T-cell (primary cell): ENCODE measurements at regions not wholly inside any gene's neighbourhood (a gene's known extent, or its start where the extent isn't known, plus 50 kb on each side); places are given as distances from the start of the nearest gene placed in this dataset.

ENCODE experiments used
- ATAC-seq, 4 experiments: fragments of 200-7000 bp in 3 of 4; fragments of 150-1000 bp in 1 of 4; cut with Tn5 transposase; replicated peaks in 1 of 4; 1 replicate in 3 of 4; 2 replicates in 1 of 4; pipeline ENCODE4 v1.10.0; 2021; ENCODE audit warnings: moderate library complexity in 3 of 4, mild to moderate bottlenecking in 2 of 4, moderate number of reproducible peaks in 1 of 4
- CTCF ChIA-PET, 2 donors: fragments of 300-600 bp; sonication (Branson Sonifier 250); formaldehyde crosslinking; loops; one replicate each; lab custom pipeline; 2022; ENCODE audit warnings: antibody characterized with exemption in 2 of 2; lab: Charles Lee
- POLR2A ChIA-PET, 2 donors: fragments of 300-600 bp; sonication (Branson Sonifier 250); formaldehyde crosslinking; loops; one replicate each; lab custom pipeline; 2022; ENCODE audit warnings: antibody characterized with exemption in 2 of 2; lab: Charles Lee
- DNase-seq, 35 experiments: peaks; one replicate each; pipeline versions ENCODE4 v3.0.0 to v3.0.0-alpha.2; 2013 to 2023
- H3K27ac ChIP-seq: one replicate; pipeline ENCODE4 v1.5.1; 2013; ENCODE audit warnings: low read length
- H3K27me3 ChIP-seq, 2 experiments: replicated peaks in 1 of 2; 1 replicate in 1 of 2; 2 replicates in 1 of 2; pipeline versions ENCODE4 v1.6.1 to v1.7.0; 2013; ENCODE audit warnings: low read length in 1 of 2, mixed read lengths in 1 of 2; ENCODE audit not compliant: control insufficient read depth in 2 of 2, insufficient read depth in 2 of 2; ENCODE audit errors: extremely low read depth in 1 of 2
- H3K36me3 ChIP-seq, 2 donors: 1 replicate in 1 of 2; 2 replicates in 1 of 2; pipeline versions ENCODE4 v1.6.1 to v1.7.0; 2013; ENCODE audit warnings: low read length in 1 of 2; ENCODE audit not compliant: control insufficient read depth in 2 of 2, insufficient read depth in 1 of 2; ENCODE audit errors: extremely low read depth in 1 of 2
- H3K4me1 ChIP-seq, 2 experiments: 1 replicate in 1 of 2; 2 replicates in 1 of 2; pipeline versions ENCODE4 v1.6.1 to v1.7.0; 2013; ENCODE audit warnings: low read length in 2 of 2, mixed read lengths in 1 of 2; ENCODE audit not compliant: insufficient read depth in 2 of 2, control insufficient read depth in 1 of 2; ENCODE audit errors: extremely low read depth in 1 of 2
- H3K4me3 ChIP-seq, 2 donors: 1 replicate in 1 of 2; 2 replicates in 1 of 2; pipeline versions ENCODE4 v1.5.1 to v1.7.0; 2013; ENCODE audit warnings: mild to moderate bottlenecking in 2 of 2, low read length in 1 of 2, moderate library complexity in 1 of 2; ENCODE audit not compliant: control insufficient read depth in 1 of 2; ENCODE audit errors: extremely low read depth in 1 of 2
- H3K9me3 ChIP-seq: 2 replicates; pipeline ENCODE4 v1.7.0; 2013
- H3K27ac Mint-ChIP-seq, 2 donors: one replicate each; pipeline ENCODE4 v1.8.0; 2020 to 2021; ENCODE audit warnings: mild to moderate bottlenecking in 2 of 2, mixed read lengths in 2 of 2
- H3K27me3 Mint-ChIP-seq, 2 donors: one replicate each; pipeline ENCODE4 v1.8.0; 2021 to 2022; ENCODE audit warnings: mixed read lengths in 2 of 2
- H3K36me3 Mint-ChIP-seq: one replicate; pipeline ENCODE4 v1.8.0; 2021; ENCODE audit warnings: mixed read lengths
- H3K4me1 Mint-ChIP-seq, 3 donors: one replicate each; pipeline ENCODE4 v1.8.0; 2020 to 2022; ENCODE audit warnings: mixed read lengths in 3 of 3, mild to moderate bottlenecking in 1 of 3
- H3K4me3 Mint-ChIP-seq, 3 donors: one replicate each; pipeline ENCODE4 v1.8.0; 2020 to 2022; ENCODE audit warnings: mild to moderate bottlenecking in 3 of 3, mixed read lengths in 3 of 3, moderate library complexity in 3 of 3
- H3K9me3 Mint-ChIP-seq, 3 donors: one replicate each; pipeline ENCODE4 v1.8.0; 2020 to 2022; ENCODE audit warnings: mixed read lengths in 3 of 3
- WGBS: methylation state at CpG from one replicate; pipeline ENCODE4 v1.1.5; 2013; ENCODE audit warnings: missing lambda C conversion rate; ENCODE audit not compliant: insufficient coverage; 5-methylcytosine and 5-hydroxymethylcytosine counted together

GRCh38 chr21:41639766-41640165 is 127.1 kb downstream of the RIPK4 start:
- CTCF ChIA-PET: no interaction called here
- Histone ChIP-seq H3K36me3 (no peaks in the 10 kb centered on the region), H3K27me3 (peaks cover 2 to 21% of the 10 kb centered on the region in 2 experiments), H3K27ac (no peak overlapping the region), H3K4me1 (no peaks in the 10 kb centered on the region), H3K4me3 (no peak overlapping the region), H3K9me3 (no peaks in the 10 kb centered on the region)
- no peak overlapping the region for H3K27ac Mint-ChIP-seq
- ATAC-seq (no peak), DNase-seq (no peak)
- H3K4me1 Mint-ChIP-seq: no peaks in the 10 kb centered on the region
- no peak overlapping the region for H3K4me3 Mint-ChIP-seq
- 92% methylated on average over 3 of the region's 5 CpGs for WGBS
- POLR2A ChIA-PET: no interaction called here
- no peaks in the 10 kb centered on the region for H3K36me3 Mint-ChIP-seq
- H3K27me3 Mint-ChIP-seq: peaks cover 22 to 26% of the 10 kb centered on the region in 2 donors
- no peaks in the 10 kb centered on the region for H3K9me3 Mint-ChIP-seq

DNA sequence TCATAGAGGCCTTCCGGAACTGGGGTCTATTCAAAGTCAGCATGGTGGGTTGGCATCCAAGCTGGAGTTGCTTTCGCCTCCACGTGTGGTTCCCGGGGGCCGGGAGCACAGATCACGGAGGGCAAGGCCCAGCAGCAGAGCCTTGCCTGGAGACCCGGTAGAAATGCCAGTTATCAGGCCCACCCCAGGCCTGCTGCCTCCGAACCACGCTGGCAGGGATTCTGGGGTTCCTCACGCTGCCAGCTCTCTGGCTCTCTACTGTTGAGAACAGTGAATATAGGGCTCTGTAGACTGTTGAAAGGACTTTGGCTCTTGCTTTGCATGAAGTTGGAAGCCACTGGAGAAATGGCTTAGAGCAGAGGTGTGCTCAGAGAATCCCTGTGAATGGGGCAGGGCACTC is 127.5 kb downstream of the RIPK4 start:
- H3K9me3 ChIP-seq: no peaks in the 10 kb centered on the region
- Mint-ChIP-seq H3K4me3 (no peak overlapping the region), H3K27ac (no peak overlapping the region), H3K4me1 (no peaks in the 10 kb centered on the region), H3K36me3 (no peaks in the 10 kb centered on the region), H3K27me3 (peaks cover 22 to 26% of the 10 kb centered on the region in 2 donors), H3K9me3 (no peaks in the 10 kb centered on the region)
- H3K4me1 ChIP-seq: no peaks in the 10 kb centered on the region
- DNase-seq (no peak), ATAC-seq (no peak)
- CTCF ChIA-PET: no interaction called here
- no peaks in the 10 kb centered on the region for H3K36me3 ChIP-seq
- POLR2A ChIA-PET: no interaction called here
- H3K27me3 ChIP-seq: peaks cover 0 to 21% of the 10 kb centered on the region in 2 experiments
- H3K27ac ChIP-seq: no peak overlapping the region
- no peak overlapping the region for H3K4me3 ChIP-seq
- WGBS: 92% methylated on average over 9 of the region's 10 CpGs

DNA sequence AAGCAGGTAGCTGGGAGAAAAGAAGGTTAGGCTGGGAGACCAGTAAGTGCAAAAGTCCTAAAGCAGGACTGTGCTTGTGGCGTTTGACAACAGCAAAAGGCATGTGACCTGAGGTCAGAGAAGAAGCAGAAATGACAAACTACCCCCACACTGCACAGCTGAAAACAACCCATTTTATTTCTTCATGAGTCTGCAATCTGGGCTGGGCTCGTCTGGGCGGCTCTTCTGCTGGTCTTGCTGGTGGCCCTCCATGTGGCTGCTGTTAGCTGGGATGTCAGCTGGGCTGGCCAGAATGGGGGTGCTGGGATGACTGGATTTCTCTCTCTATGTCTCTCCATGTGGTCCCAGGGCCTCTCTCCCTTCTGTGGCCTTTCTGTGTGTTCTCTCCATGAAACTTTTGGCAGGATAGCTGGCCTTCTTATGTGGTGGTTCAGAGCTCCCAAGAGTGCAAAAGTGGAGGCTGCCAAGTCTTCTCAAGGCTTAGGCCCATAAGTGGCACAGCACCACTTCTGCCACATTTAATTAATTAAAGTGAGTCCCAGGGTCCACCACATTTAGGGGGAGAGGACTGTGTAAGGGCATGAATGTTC is 128.6 kb downstream of the RIPK4 start:
- H3K36me3 Mint-ChIP-seq: no peaks in the 10 kb centered on the region
- Histone ChIP-seq H3K9me3 (no peaks in the 10 kb centered on the region), H3K4me1 (no peaks in the 10 kb centered on the region), H3K4me3 (no peak overlapping the region), H3K27me3 (peaks cover 0 to 25% of the 10 kb centered on the region in 2 experiments), H3K27ac (no peak overlapping the region), H3K36me3 (no peaks in the 10 kb centered on the region)
- no peaks in the 10 kb centered on the region for H3K4me1 Mint-ChIP-seq
- no peaks in the 10 kb centered on the region for H3K9me3 Mint-ChIP-seq
- ATAC-seq: no peak
- DNase-seq: no peak
- H3K27ac Mint-ChIP-seq: no peak overlapping the region
- POLR2A ChIA-PET: no interaction called here
- no peak overlapping the region for H3K4me3 Mint-ChIP-seq
- CTCF ChIA-PET: interaction anchor here in 1 of 2 donors (0.6 kb wide), 1 partner anchor 354 kb away, joined by 3 read pairs; no protein-coding TSS in a partner anchor
- 46% methylated on average over 3 of the region's 3 CpGs for WGBS
- peaks cover 24 to 25% of the 10 kb centered on the region in 2 donors for H3K27me3 Mint-ChIP-seq

GRCh38 chr21:41636636-41637630 is 129.0 kb upstream of the TMPRSS2 start:
- Mint-ChIP-seq H3K27ac (no peak overlapping the region), H3K9me3 (no peaks in the 10 kb centered on the region), H3K36me3 (no peaks in the 10 kb centered on the region), H3K4me1 (no peaks in the 10 kb centered on the region), H3K4me3 (no peak overlapping the region), H3K27me3 (peaks cover 16 to 25% of the 10 kb centered on the region in 2 donors)
- H3K4me1 ChIP-seq: no peaks in the 10 kb centered on the region
- no peak overlapping the region for H3K4me3 ChIP-seq
- H3K9me3 ChIP-seq: no peaks in the 10 kb centered on the region
- no peak overlapping the region for H3K27ac ChIP-seq
- DNase-seq (no peak), ATAC-seq (no peak)
- ChIA-PET CTCF (no interaction called here), POLR2A (interaction anchor here in 1 of 2 donors (0.6 kb wide), 1 partner anchor 9 kb away, joined by 3 read pairs; no protein-coding TSS in a partner anchor)
- 84% methylated on average over 6 of the region's 12 CpGs for WGBS
- H3K36me3 ChIP-seq: no peaks in the 10 kb centered on the region
- H3K27me3 ChIP-seq: peaks cover 0 to 20% of the 10 kb centered on the region in 2 experiments

- Mint-ChIP-seq H3K27ac (no peak overlapping the region), H3K36me3 (no peaks in the 10 kb centered on the region), H3K9me3 (no peaks in the 10 kb centered on the region), H3K27me3 (peaks cover 16 to 21% of the 10 kb centered on the region in 2 donors), H3K4me1 (no peaks in the 10 kb centered on the region), H3K4me3 (no peak overlapping the region)
- H3K27ac ChIP-seq: no peak overlapping the region
- POLR2A ChIA-PET: no interaction called here
- DNase-seq (no peak), ATAC-seq (no peak)
- H3K4me3 ChIP-seq: no peak overlapping the region
- H3K36me3 ChIP-seq: no peaks in the 10 kb centered on the region
- no peaks in the 10 kb centered on the region for H3K4me1 ChIP-seq
- H3K27me3 ChIP-seq: peaks cover 0 to 21% of the 10 kb centered on the region in 2 experiments
- H3K9me3 ChIP-seq: no peaks in the 10 kb centered on the region
- CTCF ChIA-PET: no interaction called here
Measured at GRCh38 chr21:41635874-41636273, 127.9 kb upstream of the TMPRSS2 start.

DNA sequence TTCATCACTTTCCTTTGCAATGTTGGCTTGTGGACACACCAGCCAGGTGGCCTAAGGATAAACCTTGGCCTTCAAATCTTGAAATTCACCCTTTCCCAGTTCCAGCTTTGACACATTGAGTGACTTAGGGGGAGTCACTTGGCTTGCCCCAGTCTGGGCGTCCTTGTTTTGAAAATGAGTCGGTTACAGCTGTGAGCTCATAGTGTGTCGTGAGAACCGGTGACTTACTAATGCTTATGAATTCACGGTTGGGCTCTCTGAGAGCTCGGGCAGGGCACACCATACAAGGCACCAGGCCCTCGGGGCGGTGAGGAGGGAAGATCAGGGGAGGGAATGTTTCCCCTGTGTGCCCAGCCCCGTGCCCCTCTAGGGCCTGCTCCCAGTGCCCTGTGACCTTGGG is 126.9 kb upstream of the TMPRSS2 start:
- peaks cover 15 to 20% of the 10 kb centered on the region in 2 donors for H3K27me3 Mint-ChIP-seq
- CTCF ChIA-PET: no interaction called here
- WGBS: 77% methylated on average over 9 of the region's 9 CpGs

More for the DNA sequence above, 126.9 kb upstream of the TMPRSS2 start:
- H3K4me1 ChIP-seq: no peaks in the 10 kb centered on the region
- H3K4me3 ChIP-seq: no peak overlapping the region
- no peak overlapping the region for H3K4me3 Mint-ChIP-seq
- POLR2A ChIA-PET: no interaction called here
- H3K27ac Mint-ChIP-seq: no peak overlapping the region
- H3K36me3 Mint-ChIP-seq: no peaks in the 10 kb centered on the region
- no peaks in the 10 kb centered on the region for H3K36me3 ChIP-seq
- DNase-seq: no peak
- no peaks in the 10 kb centered on the region for H3K9me3 Mint-ChIP-seq
- H3K27ac ChIP-seq: no peak overlapping the region
- H3K27me3 ChIP-seq: peaks cover 0 to 24% of the 10 kb centered on the region in 2 experiments
- no peaks in the 10 kb centered on the region for H3K9me3 ChIP-seq
- ATAC-seq: no peak
- no peaks in the 10 kb centered on the region for H3K4me1 Mint-ChIP-seq
